Large intestine (tissue), 3 donors: ENCODE measurements at regions not wholly inside any gene's neighbourhood (a gene's known extent, or its start where the extent isn't known, plus 50 kb on each side); places are given as distances from the start of the nearest gene placed in this dataset.

ENCODE experiments used
- DNase-seq, 2 donors: peaks; one replicate each; pipeline versions ENCODE4 v3.0.0 to v3.0.0-alpha.2; 2013
- H3K27ac ChIP-seq: one replicate; pipeline ENCODE4 v1.5.1; 2013; ENCODE audit warnings: low read length
- H3K27me3 ChIP-seq: 2 replicates; pipeline ENCODE4 v1.6.1; 2013; ENCODE audit warnings: low read length; ENCODE audit not compliant: control insufficient read depth, insufficient read depth
- H3K36me3 ChIP-seq: 2 replicates; pipeline ENCODE4 v1.6.1; 2013; ENCODE audit warnings: low read length; ENCODE audit not compliant: control insufficient read depth, insufficient read depth
- H3K4me1 ChIP-seq: one replicate; pipeline ENCODE4 v1.6.1; 2013; ENCODE audit warnings: low read length; ENCODE audit not compliant: control insufficient read depth, insufficient read depth
- H3K4me3 ChIP-seq: one replicate; pipeline ENCODE4 v1.5.1; 2013; ENCODE audit warnings: low read length
- H3K9me3 ChIP-seq: one replicate; pipeline ENCODE4 v1.6.1; 2013; ENCODE audit warnings: mild to moderate bottlenecking, low read depth, low read length, moderate library complexity; ENCODE audit not compliant: control insufficient read depth
- WGBS: methylation state at CpG from one replicate; pipeline ENCODE4 v1.1.5; 2013; ENCODE audit warnings: low lambda C conversion rate; ENCODE audit not compliant: insufficient coverage; 5-methylcytosine and 5-hydroxymethylcytosine counted together

- H3K9me3 ChIP-seq: no peaks in the 10 kb centered on the region
Observed at GRCh38 chr3:159721324-159721723, 267.3 kb upstream of the IL12A start.

GRCh38 chr3:159723295-159723694 is 265.3 kb upstream of the IL12A start:
- Histone ChIP-seq H3K27ac (no peak overlapping the region), H3K27me3 (no peaks in the 10 kb centered on the region), H3K36me3 (no peaks in the 10 kb centered on the region), H3K9me3 (no peaks in the 10 kb centered on the region), H3K4me3 (no peak overlapping the region), H3K4me1 (peaks cover 2% of the 10 kb centered on the region)
- DNase-seq: no peak

More at GRCh38 chr3:159721324-159721723, 267.3 kb upstream of the IL12A start:
- no CpG with 5 or more reads among the region's 2 CpGs for WGBS
- no peak overlapping the region for H3K27ac ChIP-seq
- DNase-seq: no peak
- H3K36me3 ChIP-seq: no peaks in the 10 kb centered on the region
- no peaks in the 10 kb centered on the region for H3K27me3 ChIP-seq
- no peak overlapping the region for H3K4me3 ChIP-seq
- peaks cover 2% of the 10 kb centered on the region for H3K4me1 ChIP-seq

- Histone ChIP-seq H3K9me3 (no peaks in the 10 kb centered on the region), H3K4me1 (peaks cover 2% of the 10 kb centered on the region), H3K27me3 (no peaks in the 10 kb centered on the region), H3K27ac (no peak overlapping the region), H3K36me3 (no peaks in the 10 kb centered on the region), H3K4me3 (no peak overlapping the region)
- 92% methylated on average over 2 of the region's 2 CpGs for WGBS
- no peak for DNase-seq
Observed at GRCh38 chr3:159724627-159725026, 264.0 kb upstream of the IL12A start.

DNA sequence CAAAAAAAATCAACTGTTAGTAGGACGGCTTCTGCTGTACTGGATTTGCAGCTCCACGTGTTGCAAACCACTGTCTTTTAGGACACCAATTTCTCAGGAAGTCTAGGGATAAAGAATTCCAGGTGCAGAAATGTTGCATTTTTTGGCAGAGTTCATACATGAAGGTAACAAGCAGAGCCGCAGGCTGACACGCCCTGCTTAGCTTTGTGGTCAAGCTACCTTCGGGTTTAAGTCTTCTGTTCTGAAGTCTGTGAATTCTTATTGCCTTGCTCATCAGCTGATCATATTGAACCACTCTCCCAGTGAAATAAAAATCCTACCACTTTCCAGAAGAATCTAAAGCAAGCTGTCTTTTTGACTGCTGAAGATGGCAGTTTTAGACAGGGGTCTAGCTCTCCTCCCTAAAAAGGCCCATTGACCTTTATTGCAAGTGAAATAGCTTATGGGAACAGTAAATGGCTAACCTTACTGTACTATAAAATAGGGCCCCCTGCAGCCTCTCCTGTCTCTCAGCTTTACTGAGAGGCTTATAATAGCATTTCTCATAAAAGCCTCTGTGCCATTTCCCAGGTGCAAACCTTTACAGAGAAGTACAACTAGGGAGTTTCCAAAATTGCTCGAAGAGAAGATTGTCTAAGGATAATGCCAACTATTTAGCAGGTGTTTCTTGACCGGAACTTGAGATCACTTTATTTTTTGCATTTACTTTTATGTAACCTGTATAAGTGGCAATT is 262.2 kb upstream of the IL12A start:
- H3K4me3 ChIP-seq: no peak overlapping the region
- peaks cover 2% of the 10 kb centered on the region for H3K4me1 ChIP-seq
- no peaks in the 10 kb centered on the region for H3K27me3 ChIP-seq
- no peak overlapping the region for H3K27ac ChIP-seq
- H3K36me3 ChIP-seq: no peaks in the 10 kb centered on the region
- no peak for DNase-seq
- H3K9me3 ChIP-seq: no peaks in the 10 kb centered on the region
- 86% methylated on average over 1 of the region's 7 CpGs for WGBS

DNA sequence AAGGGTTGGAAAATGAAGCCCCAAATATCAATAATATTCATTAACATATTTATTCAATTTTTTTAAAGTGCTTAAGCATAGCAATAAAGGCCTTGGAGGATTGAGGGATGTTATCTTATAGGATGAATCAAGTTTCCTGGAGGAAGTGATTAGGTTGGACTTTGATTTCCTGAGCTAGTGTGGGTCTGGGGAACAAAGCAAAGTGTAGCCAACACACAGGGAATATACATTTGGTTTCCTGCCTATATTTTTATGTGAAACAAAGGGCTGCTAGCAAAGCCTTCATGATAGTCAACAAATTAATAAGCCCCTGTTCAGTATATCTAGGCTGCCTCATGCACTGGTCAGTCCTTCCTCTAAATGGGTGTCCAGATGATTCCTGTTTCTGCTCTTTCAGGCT is 261.1 kb upstream of the IL12A start:
- no peak overlapping the region for H3K27ac ChIP-seq
- H3K36me3 ChIP-seq: no peaks in the 10 kb centered on the region
- H3K9me3 ChIP-seq: no peaks in the 10 kb centered on the region
- H3K4me3 ChIP-seq: no peak overlapping the region
- peaks cover 2% of the 10 kb centered on the region for H3K4me1 ChIP-seq
- no peaks in the 10 kb centered on the region for H3K27me3 ChIP-seq
- DNase-seq: peak in 1 of 2 donors; percentile 32

- Histone ChIP-seq H3K4me3 (no peak overlapping the region), H3K27me3 (no peaks in the 10 kb centered on the region), H3K36me3 (no peaks in the 10 kb centered on the region), H3K9me3 (no peaks in the 10 kb centered on the region), H3K27ac (no peak overlapping the region), H3K4me1 (no peaks in the 10 kb centered on the region)
- no CpG with 5 or more reads among the region's 6 CpGs for WGBS
- DNase-seq: no peak
Observed at GRCh38 chr3:159731254-159731653, 257.4 kb upstream of the IL12A start.

- Histone ChIP-seq H3K27ac (peak overlapping the region; percentile 18), H3K27me3 (no peaks in the 10 kb centered on the region), H3K4me1 (no peaks in the 10 kb centered on the region), H3K4me3 (peak overlapping the region; percentile 14), H3K9me3 (no peaks in the 10 kb centered on the region), H3K36me3 (no peaks in the 10 kb centered on the region)
- no peak for DNase-seq
- no CpG with 5 or more reads among the region's 6 CpGs for WGBS
Observed at GRCh38 chr3:159732172-159733111, 256.2 kb upstream of the IL12A start.

GRCh38 chr3:159733194-159733860 is 255.3 kb upstream of the IL12A start:
- 92% methylated on average over 4 of the region's 5 CpGs for WGBS
- no peaks in the 10 kb centered on the region for H3K9me3 ChIP-seq
- H3K27ac ChIP-seq: no peak overlapping the region
- H3K27me3 ChIP-seq: no peaks in the 10 kb centered on the region
- H3K4me3 ChIP-seq: no peak overlapping the region
- no peak for DNase-seq
- H3K36me3 ChIP-seq: no peaks in the 10 kb centered on the region
- no peaks in the 10 kb centered on the region for H3K4me1 ChIP-seq

GRCh38 chr3:159734681-159735080 is 254.0 kb upstream of the IL12A start:
- Histone ChIP-seq H3K4me3 (no peak overlapping the region), H3K4me1 (peaks cover 3% of the 10 kb centered on the region), H3K9me3 (no peaks in the 10 kb centered on the region), H3K36me3 (no peaks in the 10 kb centered on the region), H3K27me3 (no peaks in the 10 kb centered on the region), H3K27ac (no peak overlapping the region)
- DNase-seq: no peak
- WGBS: 83% methylated on average over 2 of the region's 3 CpGs

- peaks cover 3% of the 10 kb centered on the region for H3K4me1 ChIP-seq
- H3K27ac ChIP-seq: no peak overlapping the region
- no peaks in the 10 kb centered on the region for H3K36me3 ChIP-seq
- H3K9me3 ChIP-seq: no peaks in the 10 kb centered on the region
- no peaks in the 10 kb centered on the region for H3K27me3 ChIP-seq
- H3K4me3 ChIP-seq: no peak overlapping the region
- WGBS: no CpG with 5 or more reads among the region's 1 CpG
- DNase-seq: no peak
Observed at GRCh38 chr3:159739166-159739565, 249.5 kb upstream of the IL12A start.
